HepG2 (cell line): ENCODE measurements at regions not wholly inside any gene's neighbourhood (a gene's known extent, or its start where the extent isn't known, plus 50 kb on each side); places are given as distances from the start of the nearest gene placed in this dataset.

ENCODE experiments used
- ATAC-seq: fragments of 200-7000 bp; cut with Tn5 transposase; 3 replicates; pipeline ENCODE4 v1.9.1; 2020; ENCODE audit warnings: mild to moderate bottlenecking, moderate library complexity
- BruUV-seq: library from RNA; stranded (reverse); fragments of 400-500 nt; replicated peaks from 2 replicates; lab custom pipeline; 2021; lab: Mats Ljungman, UMichigan
- CTCF ChIA-PET: fragments of 300-600 bp; formaldehyde crosslinking; extraction: SDS; loops from one replicate; lab custom pipeline; 2021; ENCODE audit warnings: low total read pairs, inconsistent platforms, low intra/inter-chr PET ratio; lab: Yijun Ruan, JAX
- POLR2A ChIA-PET: fragments of 350-600 bp; sonication (Branson Sonifier 250); formaldehyde crosslinking; loops from one replicate; lab custom pipeline; 2020; ENCODE audit warnings: antibody characterized with exemption, inconsistent platforms; lab: Yijun Ruan, JAX
- DNase-seq: peaks from one replicate; pipeline ENCODE4 v3.0.0-alpha.2; 2015; ENCODE audit warnings: low spot score
- FAIRE-seq: peaks from 3 replicates; lab custom pipeline; 2011; peaks lifted over from hg19 to GRCh38; lab: Jason Lieb, UNC
- H2AFZ ChIP-seq: one replicate; pipeline ENCODE4 v1.6.1; 2011; ENCODE audit warnings: low read length, inconsistent platforms
- H3K27ac ChIP-seq: fragments of 300-600 bp; 3 replicates; pipeline ENCODE4 v1.8.0; 2011; ENCODE audit warnings: mixed run types, mild to moderate bottlenecking, mixed read lengths, low read length, inconsistent platforms; ENCODE audit not compliant: insufficient read depth; ENCODE audit errors: extremely low read length
- H3K27me3 ChIP-seq, 2 experiments: fragments of 200-600 bp in 1 of 2; 2 replicates in 1 of 2; 3 replicates in 1 of 2; pipeline versions ENCODE4 v1.6.0 to v1.8.0; 2011; ENCODE audit warnings: low read length in 2 of 2, mild to moderate bottlenecking in 2 of 2, moderate library complexity in 2 of 2, inconsistent platforms in 1 of 2; ENCODE audit not compliant: insufficient read depth in 2 of 2, control insufficient read depth in 1 of 2
- H3K36me3 ChIP-seq, 2 experiments: fragments of 200-600 bp in 1 of 2; replicated peaks in 1 of 2; 2 replicates in 1 of 2; 3 replicates in 1 of 2; pipeline versions ENCODE4 v1.5.1 to v1.8.0; 2011; ENCODE audit warnings: low read length in 2 of 2, inconsistent platforms in 1 of 2; ENCODE audit not compliant: insufficient read depth in 2 of 2, control insufficient read depth in 1 of 2
- H3K4me1 ChIP-seq: 2 replicates; pipeline ENCODE4 v1.5.1; 2012; ENCODE audit warnings: low read length, inconsistent platforms; ENCODE audit not compliant: insufficient read depth
- H3K4me2 ChIP-seq: 2 replicates; pipeline ENCODE4 v1.6.0; 2011; ENCODE audit warnings: low read depth, low read length, inconsistent platforms
- H3K4me3 ChIP-seq, 3 experiments: fragments of 200-600 bp in 1 of 3; sonication (generic), shearing (Covaris generic) in 1 of 3; replicated peaks in 1 of 3; 2 replicates each; pipeline ENCODE4 v1.5.1; 2011 to 2016; ENCODE audit warnings: low read length in 3 of 3, inconsistent platforms in 2 of 3, low read depth in 2 of 3, mild to moderate bottlenecking in 2 of 3, control low read depth in 1 of 3, mixed read lengths in 1 of 3; ENCODE audit not compliant: insufficient read depth in 1 of 3
- H3K79me2 ChIP-seq: one replicate; pipeline ENCODE4 v1.6.1; 2011; ENCODE audit warnings: low read length, inconsistent platforms; ENCODE audit not compliant: insufficient read depth
- H3K9ac ChIP-seq: 2 replicates; pipeline ENCODE4 v1.6.0; 2011; ENCODE audit warnings: mild to moderate bottlenecking, low read depth, low read length, inconsistent platforms; ENCODE audit not compliant: insufficient read depth
- H3K9me3 ChIP-seq: 2 replicates; pipeline ENCODE4 v1.5.1; 2012; ENCODE audit warnings: mild to moderate bottlenecking, low read length
- H4K20me1 ChIP-seq: 2 replicates; pipeline ENCODE4 v1.6.0; 2011; ENCODE audit warnings: inconsistent platforms, mild to moderate bottlenecking, low read length, moderate library complexity; ENCODE audit not compliant: insufficient read depth
- IKZF1 ChIP-seq: fragments of 450-650 bp; IDR thresholded peaks from 2 replicates; pipeline ENCODE4 v1.7.1; 2016
- IRF2 ChIP-seq: IDR thresholded peaks from 2 replicates; pipeline ENCODE4 v1.6.1; 2018; ENCODE audit warnings: missing genetic modification reagents, missing compliant biosample characterization
- IRX3 ChIP-seq: sonication (generic); formaldehyde crosslinking; IDR thresholded peaks from 2 replicates; pipeline ENCODE4 v1.8.1; 2023; ENCODE audit warnings: mild to moderate bottlenecking, low read depth, missing genetic modification reagents, borderline replicate concordance
- JUN ChIP-seq: sonication (generic); formaldehyde crosslinking; IDR thresholded peaks from 2 replicates; pipeline ENCODE4 v1.4.0; 2020; ENCODE audit warnings: mild to moderate bottlenecking, missing genetic modification reagents
- KDM3A ChIP-seq: IDR thresholded peaks from 2 replicates; pipeline ENCODE4 v1.6.1; 2018; ENCODE audit warnings: low read depth, missing compliant biosample characterization
- NR2F6 ChIP-seq, 2 experiments: IDR thresholded peaks; 2 replicates each; pipeline ENCODE4 v1.6.1; 2016; ENCODE audit warnings: antibody characterized with exemption in 1 of 2, mild to moderate bottlenecking in 1 of 2
- YEATS2 ChIP-seq: sonication (generic); formaldehyde crosslinking; IDR thresholded peaks from 2 replicates; pipeline ENCODE4 v1.4.0; 2020; ENCODE audit warnings: missing genetic modification reagents, borderline replicate concordance
- ZFP90 ChIP-seq: sonication (generic); formaldehyde crosslinking; IDR thresholded peaks from 2 replicates; pipeline ENCODE4 v1.8.0; 2022; ENCODE audit warnings: missing genetic modification reagents, mild to moderate bottlenecking, inconsistent platforms, borderline replicate concordance
- ZNF17 ChIP-seq: sonication (generic); formaldehyde crosslinking; IDR thresholded peaks from 2 replicates; pipeline ENCODE4 v1.5.0; 2020; ENCODE audit warnings: mild to moderate bottlenecking, missing genetic modification reagents
- ZNF337 ChIP-seq: sonication (generic); formaldehyde crosslinking; IDR thresholded peaks from 2 replicates; pipeline ENCODE4 v1.5.1; 2020; ENCODE audit warnings: missing genetic modification reagents, low read depth, mild to moderate bottlenecking, borderline replicate concordance
- ZNF460 ChIP-seq: sonication (generic); formaldehyde crosslinking; IDR thresholded peaks from 2 replicates; pipeline ENCODE4 v1.5.1; 2020; ENCODE audit warnings: missing genetic modification reagents, mild to moderate bottlenecking, borderline replicate concordance
- ZNF672 ChIP-seq: sonication (generic); formaldehyde crosslinking; IDR thresholded peaks from 2 replicates; pipeline ENCODE4 v1.8.1; 2022; ENCODE audit warnings: missing genetic modification reagents
- ZNF788 ChIP-seq: sonication (generic); formaldehyde crosslinking; IDR thresholded peaks from 2 replicates; pipeline ENCODE4 v1.5.0; 2020; ENCODE audit warnings: mild to moderate bottlenecking, missing genetic modification reagents, borderline replicate concordance
- WGBS: methylation state at CpG from one replicate; pipeline ENCODE4 v1.1.6; 2017; ENCODE audit warnings: low lambda C conversion rate; 5-methylcytosine and 5-hydroxymethylcytosine counted together
- in situ Hi-C: cut with HindIII; loops from 2 replicates; pipeline ENCODE4 v1.10.0; 2017; ENCODE audit warnings: low pct_unique_long_range_greater_than_20kb; ENCODE audit not compliant: extremely low pct_ligation_motif_present
- intact Hi-C: fragments of 100-400 bp; cut with micrococcal nuclease; formaldehyde crosslinking; loops from one replicate; pipeline ENCODE4 v1.10.0; 2022; ENCODE audit not compliant: unreplicated experiment
- TF ChIP-seq, protein P1 (sequence below): sonication (generic); formaldehyde crosslinking; IDR thresholded peaks from 2 replicates; pipeline ENCODE4 v1.8.1; 2023; ENCODE audit warnings: mild to moderate bottlenecking, missing genetic modification reagents, borderline replicate concordance
- TF ChIP-seq, protein P2 (sequence below): sonication (generic); formaldehyde crosslinking; IDR thresholded peaks from 2 replicates; pipeline ENCODE4 v1.4.0; 2020; ENCODE audit warnings: mild to moderate bottlenecking, low read depth, missing genetic modification reagents

DNA sequence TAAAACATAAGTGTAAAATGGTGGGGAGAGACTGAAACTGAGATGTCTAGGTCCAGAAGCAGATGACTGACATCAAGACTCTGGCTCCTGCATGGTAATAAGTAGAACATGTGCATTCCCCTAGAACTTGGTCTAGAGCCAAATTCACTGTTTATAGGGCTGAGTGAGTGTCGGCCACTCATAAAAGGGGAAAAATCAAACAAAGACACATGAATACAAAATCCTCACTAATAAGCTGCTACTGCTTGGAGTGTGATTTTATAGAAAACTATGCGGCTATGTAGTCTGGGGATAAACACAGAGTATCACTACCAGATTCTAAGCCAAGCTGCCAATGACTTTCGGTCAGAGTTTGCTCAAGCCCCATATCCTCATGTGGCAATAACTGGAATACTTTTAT is 1080.8 kb upstream of the DDX18 start:
- no peak for ATAC-seq
- no TSS peak for BruUV-seq
- no peak for TF ChIP-seq NR2F6 (IDR thresholded peaks at IDR 0.05)
- TF ChIP-seq NR2F6 (CRISPR knock-in tag; IDR thresholded peaks at IDR 0.05): no peak
- TF ChIP-seq ZFP90: no peak
- TF ChIP-seq KDM3A (CRISPR knock-in tag): no peak
- TF ChIP-seq, protein P1, sequence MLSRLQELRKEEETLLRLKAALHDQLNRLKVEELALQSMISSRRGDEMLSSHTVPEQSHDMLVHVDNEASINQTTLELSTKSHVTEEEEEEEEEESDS (CRISPR knock-in tag): no peak
- TF ChIP-seq ZNF672: no peak
- no peak for TF ChIP-seq ZNF17 (CRISPR knock-in tag)
- no peak for TF ChIP-seq IKZF1
- no peak for TF ChIP-seq ZNF337 (CRISPR knock-in tag)
- no peak for TF ChIP-seq ZNF788 (CRISPR knock-in tag)
- TF ChIP-seq, protein P2, sequence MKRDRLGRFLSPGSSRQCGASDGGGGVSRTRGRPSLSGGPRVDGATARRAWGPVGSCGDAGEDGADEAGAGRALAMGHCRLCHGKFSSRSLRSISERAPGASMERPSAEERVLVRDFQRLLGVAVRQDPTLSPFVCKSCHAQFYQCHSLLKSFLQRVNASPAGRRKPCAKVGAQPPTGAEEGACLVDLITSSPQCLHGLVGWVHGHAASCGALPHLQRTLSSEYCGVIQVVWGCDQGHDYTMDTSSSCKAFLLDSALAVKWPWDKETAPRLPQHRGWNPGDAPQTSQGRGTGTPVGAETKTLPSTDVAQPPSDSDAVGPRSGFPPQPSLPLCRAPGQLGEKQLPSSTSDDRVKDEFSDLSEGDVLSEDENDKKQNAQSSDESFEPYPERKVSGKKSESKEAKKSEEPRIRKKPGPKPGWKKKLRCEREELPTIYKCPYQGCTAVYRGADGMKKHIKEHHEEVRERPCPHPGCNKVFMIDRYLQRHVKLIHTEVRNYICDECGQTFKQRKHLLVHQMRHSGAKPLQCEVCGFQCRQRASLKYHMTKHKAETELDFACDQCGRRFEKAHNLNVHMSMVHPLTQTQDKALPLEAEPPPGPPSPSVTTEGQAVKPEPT (CRISPR knock-in tag): no peak
- no peak for TF ChIP-seq ZNF460
- TF ChIP-seq IRF2 (CRISPR knock-in tag): no peak
- no peak for TF ChIP-seq JUN
- TF ChIP-seq YEATS2 (CRISPR knock-in tag): no peak
- TF ChIP-seq IRX3 (CRISPR knock-in tag): no peak
- Histone ChIP-seq H3K4me1 (no peaks in the 10 kb centered on the region), H3K27me3 (no peaks in the 10 kb centered on the region), H4K20me1 (no peaks in the 10 kb centered on the region), H3K27ac (no peak overlapping the region), H3K4me3 (no peak overlapping the region), H2AFZ (no peak overlapping the region), H3K36me3 (no peaks in the 10 kb centered on the region), H3K79me2 (no peaks in the 10 kb centered on the region), H3K9ac (no peak overlapping the region), H3K9me3 (peaks cover 56% of the 10 kb centered on the region), H3K4me2 (no peak overlapping the region)
- WGBS: 25% methylated on average over 3 of the region's 3 CpGs
- intact Hi-C loops (no loop called here), in situ Hi-C loops (no loop called here)
- no peak for FAIRE-seq
- DNase-seq: no peak
- CTCF ChIA-PET: no interaction called here
- POLR2A ChIA-PET: no interaction called here
